ENCODE measurements at regions not wholly inside any gene's neighbourhood (a gene's known extent, or its start where the extent isn't known, plus 50 kb on each side); places are given as distances from the start of the nearest gene placed in this dataset.

GRCh38 chr4:98758182-98758581, 99.8 kb upstream of the TSPAN5 start:
- no peak for DNase-seq

- no peak for DNase-seq
Observed at GRCh38 chr4:98754736-98755135, 96.3 kb upstream of the TSPAN5 start.

- no peak for DNase-seq
Observed at GRCh38 chr4:98749206-98749605, 90.8 kb upstream of the TSPAN5 start.

GRCh38 chr4:98748609-98749008, 90.2 kb upstream of the TSPAN5 start:
- DNase-seq = no peak

- DNase-seq = no peak
Observed at GRCh38 chr4:98747393-98748091, 89.1 kb upstream of the TSPAN5 start.

GRCh38 chr4:98746936-98747335, 88.5 kb upstream of the TSPAN5 start:
- no peak for DNase-seq

- no peak for DNase-seq
Observed at GRCh38 chr4:98746530-98746929, 88.1 kb upstream of the TSPAN5 start.

GRCh38 chr4:98745366-98745765, 87.0 kb upstream of the TSPAN5 start:
- DNase-seq = peak; percentile 24

GRCh38 chr4:98744372-98745150, 86.2 kb upstream of the TSPAN5 start:
- no peak for DNase-seq

- no peak for DNase-seq
Observed at GRCh38 chr4:98741952-98742351, 83.5 kb upstream of the TSPAN5 start.

- no peak for DNase-seq
Observed at GRCh38 chr4:98739751-98740150, 81.3 kb upstream of the TSPAN5 start.

- no peak for DNase-seq
Observed at GRCh38 chr4:98733601-98734000, 75.2 kb upstream of the TSPAN5 start.

GRCh38 chr4:98728871-98729270, 70.5 kb upstream of the TSPAN5 start:
- no peak for DNase-seq

- peak; percentile 24 for DNase-seq
Observed at GRCh38 chr4:98728433-98728832, 70.0 kb upstream of the TSPAN5 start.

- DNase-seq = no peak
Observed at GRCh38 chr4:98722000-98722399, 63.6 kb upstream of the TSPAN5 start.

GRCh38 chr4:98720871-98721480, 62.6 kb upstream of the TSPAN5 start:
- peak; percentile 71 for DNase-seq

GRCh38 chr4:98716796-98717195, 58.4 kb upstream of the TSPAN5 start:
- no peak for DNase-seq

- no peak for DNase-seq
Observed at GRCh38 chr4:98712607-98713006, 54.2 kb upstream of the TSPAN5 start.

- no peak for DNase-seq
Observed at GRCh38 chr4:98711526-98711925, 53.1 kb upstream of the TSPAN5 start.

GRCh38 chr4:98710831-98711230, 52.4 kb upstream of the TSPAN5 start:
- DNase-seq = no peak

Measured in HCEC 1CT (cell line).